NCI-H1105 treated with DMSO at 0.1 percent for 48 hours (cell line): ENCODE measurements at regions not wholly inside any gene's neighbourhood (a gene's known extent, or its start where the extent isn't known, plus 50 kb on each side); places are given as distances from the start of the nearest gene placed in this dataset.

ENCODE experiments used
- DNase-seq: peaks from one replicate; lab custom pipeline; 2025; lab: John Stamatoyannopoulos, UW

GRCh38 chr22:48103126-48103875 lies 1340.9 kb downstream of the TBC1D22A start:
- no peak for DNase-seq

DNA sequence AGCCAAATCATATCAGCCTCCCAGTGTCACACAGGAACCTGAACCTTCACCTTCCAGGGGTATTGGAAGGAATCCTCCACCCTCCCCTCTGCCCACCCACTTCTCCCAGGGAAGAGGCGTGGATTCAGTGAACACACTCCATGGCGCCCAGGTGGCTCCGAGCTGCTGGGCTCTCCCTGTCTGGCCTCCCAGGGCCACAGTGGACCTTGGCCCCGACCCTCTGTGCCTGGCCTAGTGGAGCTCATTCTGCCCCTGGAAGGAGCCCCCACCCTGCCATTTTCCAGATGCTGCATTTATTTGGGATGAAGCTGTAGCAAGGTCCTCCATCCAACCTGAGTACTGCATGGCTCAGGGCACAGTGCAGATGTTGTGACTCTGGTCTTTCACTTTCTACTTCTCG lies 1340.1 kb downstream of the TBC1D22A start:
- DNase-seq, result no peak

DNA sequence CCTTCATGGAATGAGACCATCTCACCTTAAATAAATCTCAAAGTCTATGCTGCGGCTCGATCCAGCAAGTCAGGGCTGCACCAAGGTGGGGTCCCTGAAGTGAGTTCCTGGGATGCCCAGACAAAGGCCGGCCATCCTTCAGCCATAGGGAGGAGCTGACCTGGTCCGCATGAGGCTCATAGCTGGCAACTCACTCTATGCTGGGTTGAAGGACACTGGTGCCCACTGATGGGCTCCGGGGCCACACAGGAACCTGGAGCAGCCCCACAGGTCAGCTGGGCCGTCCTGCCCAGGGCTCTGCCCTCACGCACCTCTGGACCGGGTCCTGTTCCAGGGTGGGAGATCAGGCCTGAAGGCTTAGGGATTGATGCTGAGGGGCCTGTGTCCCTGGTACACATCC lies 1339.3 kb downstream of the TBC1D22A start:
- no peak for DNase-seq

DNA sequence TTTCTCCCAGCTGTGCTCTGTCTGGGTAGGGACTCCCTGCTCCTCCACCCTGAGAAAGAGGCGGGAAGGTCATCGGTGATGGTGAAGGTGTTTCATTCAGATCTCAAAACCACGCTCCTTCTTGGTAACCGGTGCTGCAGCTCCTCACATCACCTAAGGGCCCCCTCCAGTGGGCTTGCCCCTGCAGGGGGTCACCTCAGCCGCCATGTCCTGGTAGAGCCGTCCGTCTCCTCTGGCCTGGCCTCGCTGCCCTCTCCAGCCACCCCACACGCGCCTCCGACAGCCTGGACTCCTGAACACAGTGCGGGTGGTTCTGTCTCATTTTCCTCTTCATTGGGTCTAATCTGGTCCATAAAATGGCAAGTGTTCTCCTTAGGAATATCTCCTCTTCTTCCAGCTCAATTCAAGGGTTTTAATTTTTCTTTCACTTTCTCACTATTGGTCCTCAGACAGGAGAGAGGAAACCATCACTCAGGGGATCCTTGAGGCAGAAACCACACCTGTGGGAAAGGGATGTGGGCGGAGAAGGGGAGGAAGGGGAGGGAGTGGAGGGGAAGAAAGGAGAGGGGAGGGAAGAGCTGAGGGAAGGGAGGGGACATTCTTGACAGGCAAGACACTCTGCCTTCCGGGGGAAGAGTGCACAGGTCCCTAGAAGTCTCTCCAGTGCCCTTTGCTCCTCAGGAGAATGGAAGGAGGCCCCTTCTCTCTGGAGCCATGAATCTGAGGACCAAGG lies 1338.4 kb downstream of the TBC1D22A start:
- DNase-seq, result no peak

- DNase-seq, result no peak
Measured at GRCh38 chr22:48099671-48100070, 1337.2 kb downstream of the TBC1D22A start.

DNA sequence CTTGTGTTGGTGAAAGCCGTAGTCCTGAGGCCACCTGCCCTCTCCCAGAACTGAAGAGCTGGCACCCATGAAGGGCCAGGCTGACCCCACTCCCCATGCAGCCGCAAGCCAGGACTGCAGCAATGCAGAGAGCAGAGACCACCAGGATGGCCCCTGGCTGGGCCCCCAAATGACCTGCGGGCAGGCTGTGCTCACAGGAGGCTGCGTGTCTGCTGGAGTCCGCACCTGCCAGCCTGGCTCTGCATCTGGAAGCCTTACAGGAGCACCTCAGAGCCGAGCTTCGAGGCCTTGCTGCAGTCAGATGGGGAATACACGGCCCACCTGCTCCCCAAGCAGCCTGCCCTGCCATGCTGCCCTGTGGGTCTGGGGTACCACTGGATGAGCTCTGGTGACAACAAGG lies 1336.8 kb downstream of the TBC1D22A start:
- no peak for DNase-seq

DNA sequence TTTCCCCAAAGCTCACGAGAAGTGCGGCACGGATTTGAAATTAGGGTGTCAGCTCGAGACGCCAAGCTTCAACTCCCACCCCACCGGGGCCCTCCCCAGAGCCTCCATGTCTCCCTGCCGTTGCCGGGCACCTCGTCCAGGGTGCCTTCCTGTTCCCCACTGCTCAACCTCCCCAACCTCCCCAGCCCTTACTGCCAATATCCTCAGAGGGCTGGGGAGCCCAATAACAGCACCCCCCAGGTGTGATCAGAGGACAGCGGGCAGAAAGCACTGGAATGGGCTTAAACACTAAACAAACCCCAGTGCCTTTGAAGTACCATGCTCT lies 1336.4 kb downstream of the TBC1D22A start:
- no peak for DNase-seq

GRCh38 chr22:48098243-48098920 lies 1335.9 kb downstream of the TBC1D22A start:
- DNase-seq, result no peak

- no peak for DNase-seq
Measured at GRCh38 chr22:48097723-48098122, 1335.3 kb downstream of the TBC1D22A start.

GRCh38 chr22:48096851-48097665 lies 1334.6 kb downstream of the TBC1D22A start:
- DNase-seq, result no peak

GRCh38 chr22:48096411-48096810 lies 1334.0 kb downstream of the TBC1D22A start:
- no peak for DNase-seq

- no peak for DNase-seq
Measured at GRCh38 chr22:48093981-48094380, 1331.5 kb downstream of the TBC1D22A start.

GRCh38 chr22:48092866-48093265 lies 1330.4 kb downstream of the TBC1D22A start:
- no peak for DNase-seq

GRCh38 chr22:48091656-48092223 lies 1329.3 kb downstream of the TBC1D22A start:
- DNase-seq, result no peak

GRCh38 chr22:48091060-48091650 lies 1328.7 kb downstream of the TBC1D22A start:
- no peak for DNase-seq

- no peak for DNase-seq
Measured at GRCh38 chr22:48090332-48090672, 1327.9 kb downstream of the TBC1D22A start.

DNA sequence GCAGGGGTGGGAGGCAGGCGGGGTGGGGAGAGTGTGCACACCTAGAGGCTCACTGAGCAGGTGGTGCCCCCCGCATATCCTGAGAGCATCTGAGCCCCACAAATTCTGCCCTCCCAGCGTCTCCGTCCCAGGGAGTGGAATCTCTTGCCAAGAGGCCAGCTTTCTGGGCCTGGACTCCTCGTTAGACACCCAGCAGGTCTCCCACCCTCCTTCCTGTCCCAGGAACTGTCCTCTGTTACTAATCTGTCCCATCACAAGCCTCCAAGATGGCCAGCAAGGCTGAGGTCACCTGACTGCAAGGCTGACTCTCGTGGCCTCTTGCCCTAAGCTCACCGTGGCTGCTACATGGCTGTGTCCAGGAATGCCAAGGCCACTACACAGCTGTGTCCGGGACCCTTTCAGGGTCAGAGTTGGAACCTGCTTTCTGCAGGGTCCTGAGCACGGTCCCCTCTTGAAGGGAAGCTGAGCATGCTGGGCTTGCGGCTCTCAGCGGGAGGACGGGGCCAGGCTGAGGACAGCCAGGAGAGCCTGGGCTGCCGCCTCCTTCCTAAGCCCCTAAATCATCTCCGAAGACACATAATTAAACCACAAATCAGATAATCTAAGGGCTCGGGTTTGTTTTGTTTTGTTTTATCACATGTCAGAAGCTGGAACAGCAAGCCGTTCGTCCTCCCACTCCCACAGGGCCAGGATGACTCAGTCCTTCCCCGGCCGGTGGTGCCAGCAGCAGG lies 1327.3 kb downstream of the TBC1D22A start:
- DNase-seq, result no peak

DNA sequence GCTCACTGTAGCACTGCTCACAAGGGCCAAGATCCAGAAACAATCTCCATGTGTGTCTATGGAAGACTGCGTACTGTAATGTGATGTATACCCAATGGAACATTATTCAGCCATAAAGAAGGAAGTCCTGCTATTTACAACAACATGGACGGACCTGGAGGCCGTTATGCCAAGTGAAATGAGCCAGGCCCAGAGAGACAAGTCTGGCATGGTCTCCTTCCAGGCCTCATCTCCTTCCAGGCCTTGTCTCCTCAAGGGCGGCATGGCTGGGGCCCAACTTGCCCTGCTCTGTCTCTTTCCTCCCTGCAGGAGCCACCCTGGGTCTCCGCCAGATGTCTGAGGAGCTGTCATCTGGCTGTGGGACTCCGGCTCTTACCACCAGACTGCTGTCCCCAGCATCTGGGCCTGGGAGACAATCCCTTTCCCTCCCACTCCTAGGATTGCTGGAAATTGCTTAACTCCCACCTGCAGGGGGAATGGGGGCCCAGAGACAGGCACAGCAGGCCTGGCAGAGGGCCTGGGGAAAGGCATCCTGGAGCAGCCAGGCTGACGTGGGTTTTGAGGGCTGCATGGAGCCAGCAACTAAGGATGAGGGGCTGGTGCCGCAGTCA lies 1326.6 kb downstream of the TBC1D22A start:
- DNase-seq, result no peak

GRCh38 chr22:48088251-48088650 lies 1325.8 kb downstream of the TBC1D22A start:
- no peak for DNase-seq

DNA sequence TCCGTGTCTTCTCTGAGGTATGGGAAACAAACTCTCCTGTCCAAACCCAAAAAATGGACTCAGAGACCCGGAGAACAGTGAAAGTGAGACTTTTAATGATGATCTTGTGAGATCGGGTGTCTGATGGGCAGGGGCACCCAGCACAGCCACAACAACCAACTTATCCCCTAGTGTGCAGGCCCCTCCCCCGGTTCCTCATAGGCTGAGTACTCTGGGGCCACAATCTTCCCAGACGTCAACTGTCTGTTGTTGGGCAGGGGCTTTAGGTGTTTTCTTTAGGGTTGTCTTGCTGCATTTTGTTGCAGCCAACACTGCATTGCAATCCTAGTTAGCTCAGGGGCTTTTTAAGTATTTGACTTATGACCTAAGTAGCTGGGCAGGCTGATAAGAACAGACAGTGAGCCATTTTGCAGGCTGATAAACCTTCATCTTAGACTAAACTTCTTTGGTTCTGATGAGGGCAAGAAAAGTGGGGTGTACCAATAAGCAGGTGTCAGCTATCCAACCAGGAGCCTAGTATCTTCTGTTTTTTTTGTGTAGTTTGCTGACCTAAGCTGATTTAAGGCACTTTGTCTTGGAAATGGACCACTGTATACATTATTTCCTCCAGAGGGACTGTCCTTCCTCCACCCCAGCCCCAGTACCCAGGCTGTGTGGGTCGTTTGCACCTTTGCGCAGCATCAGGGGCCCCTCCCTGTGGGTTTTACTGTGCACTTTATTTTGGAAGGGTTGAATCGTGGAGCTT lies 1323.6 kb downstream of the TBC1D22A start:
- DNase-seq, result no peak
